ENCODE measurements at regions not wholly inside any gene's neighbourhood (a gene's known extent, or its start where the extent isn't known, plus 50 kb on each side); places are given as distances from the start of the nearest gene placed in this dataset.

GRCh38 chr16:88308441-88309173 is 74.2 kb upstream of the ZNF469 start (continued):
- TF ChIP-seq CTCF (IDR thresholded peaks at IDR 0.05), result no peak
- TF ChIP-seq ZMAT4 (CRISPR knock-in tag; IDR thresholded peaks at IDR 0.05), result no peak
- no peak for TF ChIP-seq RELA (CRISPR knock-in tag; IDR thresholded peaks at IDR 0.05; ENCODE audit: borderline replicate concordance)
- TF ChIP-seq GRHL2 (CRISPR knock-in tag; IDR thresholded peaks at IDR 0.05; ENCODE audit: insufficient replicate concordance, severe bottlenecking), result no peak

- ChIA-PET POLR2A (no interaction called here), CTCF (interaction anchor here (0.5 kb wide), 1 partner anchor 437 kb away, joined by 4 read pairs; no protein-coding TSS in a partner anchor)
- no peak for DNase-seq (ENCODE audit: low spot score)
- no peak for TF ChIP-seq FOXP1 (CRISPR knock-in tag; IDR thresholded peaks at IDR 0.05; ENCODE audit: borderline replicate concordance)
- TF ChIP-seq ERG (CRISPR knock-in tag; IDR thresholded peaks at IDR 0.05), result no peak
- TF ChIP-seq FOXK1 (CRISPR knock-in tag; IDR thresholded peaks at IDR 0.05), result no peak
- TF ChIP-seq ATF6 (CRISPR knock-in tag; IDR thresholded peaks at IDR 0.05), result no peak
- no peak for TF ChIP-seq ZNF232 (CRISPR knock-in tag; IDR thresholded peaks at IDR 0.05)
- no peak for TF ChIP-seq JAZF1 (CRISPR knock-in tag; IDR thresholded peaks at IDR 0.05)
- no peak for TF ChIP-seq ZSCAN18 (CRISPR knock-in tag; IDR thresholded peaks at IDR 0.05)
- TF ChIP-seq IRF1 (CRISPR knock-in tag; IDR thresholded peaks at IDR 0.05), result no peak
- TF ChIP-seq NR1H2 (CRISPR knock-in tag; IDR thresholded peaks at IDR 0.05), result no peak
- TF ChIP-seq GABPB1 (CRISPR knock-in tag; IDR thresholded peaks at IDR 0.05), result no peak
- no peak for TF ChIP-seq ZNF425 (CRISPR knock-in tag; conservative IDR thresholded peaks at IDR 0.05)
- no peak for TF ChIP-seq CTCF (IDR thresholded peaks at IDR 0.05)
- no peak for TF ChIP-seq CREB1 (CRISPR knock-in tag; IDR thresholded peaks at IDR 0.05)
- no peak for TF ChIP-seq SMAD3 (CRISPR knock-in tag; IDR thresholded peaks at IDR 0.05; ENCODE audit: borderline replicate concordance)
- Mint-ChIP-seq H3K27ac (no peak overlapping the region), H3K4me1 (no peaks in the 10 kb centered on the region), H3K27me3 (ENCODE audit: low read depth) (no peaks in the 10 kb centered on the region; the same call in 1 of the 2 replicates), H3K4me3 (no peak overlapping the region), H3K9me3 (peaks cover 58% of the 10 kb centered on the region), H3K36me3 (peaks cover 20% of the 10 kb centered on the region)
- no peak for ATAC-seq
These were observed 73.4 kb upstream of the ZNF469 start for GRCh38 chr16:88309174-88309907.

Data from WTC11 (cell line).